T-helper 1 cell treated with Interleukin-12 subunit alpha and Interleukin-12 subunit beta and Interleukin-4 antibody, amounts not matched to agents 30 μg/mL and 1 μg/mL, for 36 hours (primary cell): ENCODE measurements at regions not wholly inside any gene's neighbourhood (a gene's known extent, or its start where the extent isn't known, plus 50 kb on each side); places are given as distances from the start of the nearest gene placed in this dataset.

Experiments
- H3K27ac Mint-ChIP-seq: one replicate; pipeline ENCODE4 v1.8.0; 2021; ENCODE audit warnings: mild to moderate bottlenecking, mixed read lengths
- H3K27me3 Mint-ChIP-seq: one replicate; pipeline ENCODE4 v1.8.0; 2021; ENCODE audit warnings: low read depth, mixed read lengths
- H3K36me3 Mint-ChIP-seq: one replicate; pipeline ENCODE4 v1.8.0; 2021; ENCODE audit warnings: low read depth, mixed read lengths
- H3K4me1 Mint-ChIP-seq: one replicate; pipeline ENCODE4 v1.8.0; 2021; ENCODE audit warnings: low read depth, mixed read lengths
- H3K4me3 Mint-ChIP-seq: one replicate; pipeline ENCODE4 v1.8.0; 2021; ENCODE audit warnings: mild to moderate bottlenecking, moderate library complexity, mixed read lengths
- H3K9me3 Mint-ChIP-seq: one replicate; pipeline ENCODE4 v1.8.0; 2021; ENCODE audit warnings: mixed read lengths

DNA sequence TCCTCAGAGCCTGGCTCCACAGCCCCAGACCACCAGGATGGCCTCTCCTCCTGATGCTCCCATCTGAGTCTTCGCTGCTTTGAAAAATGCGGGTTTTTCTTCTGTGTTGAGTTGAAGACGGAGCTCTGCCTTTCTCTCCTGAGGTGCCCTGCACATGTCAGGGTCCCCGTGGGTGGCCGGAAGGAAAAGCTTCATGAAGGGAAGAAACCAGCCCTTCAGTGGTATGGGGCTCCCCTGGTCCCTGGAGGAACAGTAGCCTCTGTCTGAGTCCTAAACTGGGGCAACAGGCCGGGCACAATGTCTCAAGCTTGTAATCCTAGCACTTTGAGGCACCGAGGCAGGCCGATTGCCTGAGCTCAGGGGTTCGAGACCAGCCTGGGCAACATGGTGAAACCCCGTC lies 54.7 kb upstream of the CAB39 start:
- peak overlapping the region; percentile 97 for H3K4me3 Mint-ChIP-seq
- H3K27me3 Mint-ChIP-seq: no peaks in the 10 kb centered on the region
- H3K4me1 Mint-ChIP-seq: peaks cover 73% of the 10 kb centered on the region
- H3K27ac Mint-ChIP-seq: peak overlapping the region; percentile 100
- no peaks in the 10 kb centered on the region for H3K9me3 Mint-ChIP-seq
- H3K36me3 Mint-ChIP-seq: peaks cover 23% of the 10 kb centered on the region

DNA sequence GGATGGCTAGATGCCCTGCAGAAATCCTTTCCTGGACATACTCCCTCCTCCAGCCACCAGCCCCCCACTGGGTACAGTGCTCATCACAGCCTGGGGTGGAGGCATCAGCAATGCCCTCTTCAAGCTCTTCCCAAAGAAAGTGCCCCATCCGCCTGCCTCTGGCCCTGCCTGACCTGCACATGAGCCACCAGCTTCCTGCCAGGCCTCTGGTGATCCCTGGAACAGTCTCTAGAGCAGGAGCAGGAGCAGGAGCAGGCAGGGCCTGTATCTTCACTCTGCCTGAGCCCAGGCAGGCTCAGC lies 54.1 kb upstream of the CAB39 start:
- peak overlapping the region; percentile 97 for H3K4me3 Mint-ChIP-seq
- H3K9me3 Mint-ChIP-seq: no peaks in the 10 kb centered on the region
- H3K27ac Mint-ChIP-seq: peak overlapping the region; percentile 100
- peaks cover 78% of the 10 kb centered on the region for H3K4me1 Mint-ChIP-seq
- no peaks in the 10 kb centered on the region for H3K27me3 Mint-ChIP-seq
- peaks cover 22% of the 10 kb centered on the region for H3K36me3 Mint-ChIP-seq

DNA sequence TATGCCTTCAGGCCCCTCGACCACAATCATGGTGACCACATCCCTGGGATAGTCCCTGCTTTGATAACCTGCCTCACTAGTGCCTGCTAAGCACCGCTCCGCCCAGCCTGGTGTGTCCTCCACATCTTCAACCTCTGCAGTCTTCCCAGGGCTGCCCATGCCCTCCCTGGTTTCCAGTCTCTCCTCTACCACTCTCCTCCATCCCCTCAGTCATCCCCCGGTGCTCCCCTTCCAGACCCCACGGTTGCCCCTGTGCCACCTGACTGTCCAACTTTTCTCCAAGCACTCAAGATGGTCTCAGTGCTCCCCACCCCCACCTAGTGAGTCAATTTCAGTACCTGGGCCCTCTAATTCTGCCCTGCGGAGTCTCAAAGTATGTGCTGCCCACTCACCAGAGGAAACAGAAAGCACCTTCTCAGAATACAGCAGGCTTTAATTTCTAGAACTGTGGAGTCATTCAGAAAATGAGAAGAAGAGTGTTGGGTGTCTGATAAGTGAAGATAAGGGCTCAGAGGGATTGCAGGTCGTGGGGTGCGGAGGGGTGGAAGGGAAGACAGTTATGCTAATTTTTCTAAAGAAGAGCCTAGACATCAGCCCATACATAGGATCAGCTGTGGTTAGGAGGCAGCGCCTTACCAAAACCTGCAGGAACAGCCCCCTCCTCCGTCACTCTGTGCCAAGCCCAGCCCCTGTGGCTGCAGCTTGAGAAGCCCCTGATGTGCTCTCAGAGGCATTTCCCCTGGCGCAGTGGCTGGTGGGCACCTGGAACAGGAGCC lies 53.6 kb upstream of the CAB39 start:
- Mint-ChIP-seq H3K27ac (peak overlapping the region; percentile 100), H3K36me3 (peaks cover 22% of the 10 kb centered on the region), H3K4me3 (peak overlapping the region; percentile 97), H3K4me1 (peaks cover 78% of the 10 kb centered on the region), H3K9me3 (no peaks in the 10 kb centered on the region), H3K27me3 (no peaks in the 10 kb centered on the region)

DNA sequence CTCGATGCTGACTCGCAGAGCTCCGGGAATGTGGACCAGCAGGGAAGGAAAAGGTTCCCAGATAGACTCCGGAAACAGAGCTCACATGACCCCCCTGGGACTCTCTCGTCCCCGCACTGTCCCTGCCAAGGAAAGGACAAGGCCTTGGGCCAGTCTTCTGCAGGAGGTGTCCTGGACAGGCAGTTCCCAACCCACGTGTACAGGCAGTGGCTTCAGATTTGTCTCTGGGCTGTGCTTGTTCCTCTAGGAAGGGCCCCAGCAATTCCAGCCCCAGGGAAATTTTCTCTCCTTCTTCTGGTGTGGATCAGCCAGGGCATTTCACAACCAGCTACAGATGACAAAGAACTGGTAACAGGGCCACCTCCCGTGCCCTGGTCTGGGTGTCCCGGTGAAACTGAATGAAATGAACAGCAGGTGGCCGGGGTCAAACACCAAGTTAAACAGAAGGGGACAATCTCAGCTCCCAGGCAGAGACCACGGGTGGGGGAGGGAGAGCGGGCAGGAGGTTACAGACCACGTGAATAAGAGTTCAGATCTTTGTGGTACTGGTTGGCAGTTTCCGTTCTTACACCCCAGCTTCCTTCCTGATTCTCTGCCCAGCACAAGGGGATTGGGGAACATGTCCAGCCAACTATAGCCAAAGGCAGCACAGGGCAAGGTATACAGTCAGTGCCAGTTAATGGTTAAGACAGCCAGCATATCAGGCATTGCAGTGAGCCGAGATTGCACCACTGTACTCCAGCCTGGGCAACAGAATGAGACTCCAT lies 52.2 kb upstream of the CAB39 start:
- Mint-ChIP-seq H3K9me3 (no peaks in the 10 kb centered on the region), H3K36me3 (peaks cover 22% of the 10 kb centered on the region), H3K4me1 (peaks cover 88% of the 10 kb centered on the region), H3K27ac (peak overlapping the region; percentile 100), H3K4me3 (peak overlapping the region; percentile 97), H3K27me3 (no peaks in the 10 kb centered on the region)

DNA sequence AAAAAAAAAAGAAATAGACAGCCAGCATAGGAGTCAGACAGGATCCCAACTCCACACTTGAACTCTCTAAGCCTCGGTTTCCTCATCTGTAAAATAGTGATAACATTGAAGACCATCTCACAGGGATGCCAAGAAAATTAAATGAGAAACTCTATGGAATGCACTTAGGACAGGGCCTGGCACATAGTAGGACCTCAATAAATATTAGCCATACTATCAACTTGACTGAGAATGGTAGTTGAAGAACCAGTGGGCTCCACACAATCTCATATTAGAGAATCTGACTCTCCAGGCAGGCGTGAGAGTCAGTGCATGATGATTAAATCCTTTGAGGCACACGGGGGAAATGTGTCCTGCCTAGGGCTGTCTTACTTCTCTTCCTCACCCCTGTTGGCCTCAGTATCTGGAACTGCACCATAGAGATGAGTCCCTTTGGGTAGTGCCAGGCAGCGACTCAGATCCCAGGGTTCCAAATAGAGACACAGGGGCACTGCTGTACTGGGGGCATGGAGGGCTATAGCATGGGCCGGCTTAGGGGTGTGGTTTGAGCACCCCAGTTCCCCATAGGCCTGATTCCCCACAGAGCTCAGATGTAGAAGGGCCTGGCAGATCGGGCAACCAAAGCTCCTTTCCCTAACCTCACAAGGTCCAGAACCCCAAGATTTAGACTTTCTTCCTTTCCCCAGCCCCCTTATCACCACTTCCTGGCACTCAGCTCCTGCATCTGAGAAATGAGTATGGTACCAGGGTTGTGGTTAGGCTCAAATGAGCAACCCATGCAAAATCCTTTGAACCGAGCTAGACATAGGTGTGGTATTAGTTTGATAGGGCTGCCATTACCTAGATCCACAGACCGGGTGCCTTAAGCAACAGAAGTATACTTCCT lies 51.3 kb upstream of the CAB39 start:
- Mint-ChIP-seq H3K36me3 (peaks cover 19% of the 10 kb centered on the region), H3K27me3 (no peaks in the 10 kb centered on the region), H3K4me3 (peak overlapping the region; percentile 97), H3K9me3 (no peaks in the 10 kb centered on the region), H3K4me1 (peaks cover 84% of the 10 kb centered on the region), H3K27ac (peak overlapping the region; percentile 100)
